HCT116 (cell line): ENCODE measurements at regions not wholly inside any gene's neighbourhood (a gene's known extent, or its start where the extent isn't known, plus 50 kb on each side); places are given as distances from the start of the nearest gene placed in this dataset.

Experiments used
- CEBPB ChIP-seq: IDR thresholded peaks from 2 replicates; pipeline ENCODE4 v1.6.1; 2012; ENCODE audit warnings: low read depth
- EGR1 ChIP-seq: IDR thresholded peaks from 2 replicates; pipeline ENCODE4 v1.6.1; 2012; ENCODE audit warnings: low read depth
- FOSL1 ChIP-seq: IDR thresholded peaks from 2 replicates; pipeline ENCODE4 v1.6.1; 2012; ENCODE audit warnings: low read depth
- JUND ChIP-seq: IDR thresholded peaks from 2 replicates; pipeline ENCODE4 v1.6.1; 2012
- SP1 ChIP-seq: IDR thresholded peaks from 2 replicates; pipeline ENCODE4 v1.6.1; 2012; ENCODE audit warnings: low read depth
- YY1 ChIP-seq: IDR thresholded peaks from 2 replicates; pipeline ENCODE4 v1.6.1; 2011; ENCODE audit warnings: low read length, low read depth, moderate library complexity, mild to moderate bottlenecking; ENCODE audit not compliant: insufficient replicate concordance; ENCODE audit errors: extremely low read depth
- ZFX ChIP-seq: fragments of 450-650 bp; IDR thresholded peaks from 2 replicates; pipeline ENCODE4 v1.6.1; 2017
- TF ChIP-seq, protein P1 (sequence below), 3 experiments: fragments of 200-600 bp in 1 of 3; sonication (generic) in 1 of 3; IDR thresholded peaks in 2 of 3; conservative IDR thresholded peaks in 1 of 3; 2 replicates each; pipeline ENCODE4 v1.5.1; 2012 to 2017; ENCODE audit warnings: low read depth in 2 of 3, low read length in 2 of 3, antibody characterized with exemption in 1 of 3, borderline replicate concordance in 1 of 3, control low read depth in 1 of 3, mild to moderate bottlenecking in 1 of 3, mixed read lengths in 1 of 3, mixed run types in 1 of 3, moderate library complexity in 1 of 3; ENCODE audit not compliant: insufficient read depth in 1 of 3
- TF ChIP-seq, protein P2 (sequence below): IDR thresholded peaks from 2 replicates; pipeline ENCODE4 v1.6.1; 2012

- TF ChIP-seq SP1 (no peak), CEBPB (no peak), YY1 (no peak), JUND (no peak), FOSL1 (no peak), ZFX (no peak), EGR1 (no peak)
- TF ChIP-seq, protein P1, sequence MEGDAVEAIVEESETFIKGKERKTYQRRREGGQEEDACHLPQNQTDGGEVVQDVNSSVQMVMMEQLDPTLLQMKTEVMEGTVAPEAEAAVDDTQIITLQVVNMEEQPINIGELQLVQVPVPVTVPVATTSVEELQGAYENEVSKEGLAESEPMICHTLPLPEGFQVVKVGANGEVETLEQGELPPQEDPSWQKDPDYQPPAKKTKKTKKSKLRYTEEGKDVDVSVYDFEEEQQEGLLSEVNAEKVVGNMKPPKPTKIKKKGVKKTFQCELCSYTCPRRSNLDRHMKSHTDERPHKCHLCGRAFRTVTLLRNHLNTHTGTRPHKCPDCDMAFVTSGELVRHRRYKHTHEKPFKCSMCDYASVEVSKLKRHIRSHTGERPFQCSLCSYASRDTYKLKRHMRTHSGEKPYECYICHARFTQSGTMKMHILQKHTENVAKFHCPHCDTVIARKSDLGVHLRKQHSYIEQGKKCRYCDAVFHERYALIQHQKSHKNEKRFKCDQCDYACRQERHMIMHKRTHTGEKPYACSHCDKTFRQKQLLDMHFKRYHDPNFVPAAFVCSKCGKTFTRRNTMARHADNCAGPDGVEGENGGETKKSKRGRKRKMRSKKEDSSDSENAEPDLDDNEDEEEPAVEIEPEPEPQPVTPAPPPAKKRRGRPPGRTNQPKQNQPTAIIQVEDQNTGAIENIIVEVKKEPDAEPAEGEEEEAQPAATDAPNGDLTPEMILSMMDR (IDR thresholded peaks at IDR 0.05 in 2 of 3, conservative IDR thresholded peaks at IDR 0.05 in 1 of 3; ENCODE audit: borderline replicate concordance in 1 of 3, insufficient read depth in 1 of 3, low read depth in 2 of 3, low read length in 2 of 3) = no peak
- TF ChIP-seq, protein P2, sequence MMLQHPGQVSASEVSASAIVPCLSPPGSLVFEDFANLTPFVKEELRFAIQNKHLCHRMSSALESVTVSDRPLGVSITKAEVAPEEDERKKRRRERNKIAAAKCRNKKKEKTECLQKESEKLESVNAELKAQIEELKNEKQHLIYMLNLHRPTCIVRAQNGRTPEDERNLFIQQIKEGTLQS = no peak
Observed at GRCh38 chr12:79527473-79527872, 163.3 kb downstream of the PAWR start.
